ENCODE measurements at regions not wholly inside any gene's neighbourhood (a gene's known extent, or its start where the extent isn't known, plus 50 kb on each side); places are given as distances from the start of the nearest gene placed in this dataset.

- no peak for DNase-seq (ENCODE audit: low read depth, low spot score)
- H3K9me3 ChIP-seq (ENCODE audit: control insufficient read depth, insufficient read depth, low read depth, low read length), result no peaks in the 10 kb centered on the region
- H3K4me3 ChIP-seq (ENCODE audit: low read depth in 2 of 2, low read length in 2 of 2), result no peak overlapping the region
- H3K36me3 ChIP-seq (ENCODE audit: control insufficient read depth, insufficient read depth, low read length), result no peaks in the 10 kb centered on the region
- BruUV-seq (replicated peaks), result no TSS peak
- H3K4me1 ChIP-seq (ENCODE audit: control insufficient read depth, insufficient read depth, low read length), result no peaks in the 10 kb centered on the region
- no peak for ATAC-seq
- ChIA-PET POLR2A (no interaction called here), CTCF (no interaction called here)
- TF ChIP-seq POLR2AphosphoS5 (IDR thresholded peaks at IDR 0.05; ENCODE audit: low read depth, low read length) (no peak), SIN3A (IDR thresholded peaks at IDR 0.05; ENCODE audit: borderline replicate concordance, insufficient read depth, low read depth, low read length) (no peak), TCF7L2 (IDR thresholded peaks at IDR 0.05; ENCODE audit: low read depth, low read length) (no peak)
- TF ChIP-seq, protein P1, sequence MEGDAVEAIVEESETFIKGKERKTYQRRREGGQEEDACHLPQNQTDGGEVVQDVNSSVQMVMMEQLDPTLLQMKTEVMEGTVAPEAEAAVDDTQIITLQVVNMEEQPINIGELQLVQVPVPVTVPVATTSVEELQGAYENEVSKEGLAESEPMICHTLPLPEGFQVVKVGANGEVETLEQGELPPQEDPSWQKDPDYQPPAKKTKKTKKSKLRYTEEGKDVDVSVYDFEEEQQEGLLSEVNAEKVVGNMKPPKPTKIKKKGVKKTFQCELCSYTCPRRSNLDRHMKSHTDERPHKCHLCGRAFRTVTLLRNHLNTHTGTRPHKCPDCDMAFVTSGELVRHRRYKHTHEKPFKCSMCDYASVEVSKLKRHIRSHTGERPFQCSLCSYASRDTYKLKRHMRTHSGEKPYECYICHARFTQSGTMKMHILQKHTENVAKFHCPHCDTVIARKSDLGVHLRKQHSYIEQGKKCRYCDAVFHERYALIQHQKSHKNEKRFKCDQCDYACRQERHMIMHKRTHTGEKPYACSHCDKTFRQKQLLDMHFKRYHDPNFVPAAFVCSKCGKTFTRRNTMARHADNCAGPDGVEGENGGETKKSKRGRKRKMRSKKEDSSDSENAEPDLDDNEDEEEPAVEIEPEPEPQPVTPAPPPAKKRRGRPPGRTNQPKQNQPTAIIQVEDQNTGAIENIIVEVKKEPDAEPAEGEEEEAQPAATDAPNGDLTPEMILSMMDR (IDR thresholded peaks at IDR 0.05), result no peak
- TF ChIP-seq, protein P2, sequence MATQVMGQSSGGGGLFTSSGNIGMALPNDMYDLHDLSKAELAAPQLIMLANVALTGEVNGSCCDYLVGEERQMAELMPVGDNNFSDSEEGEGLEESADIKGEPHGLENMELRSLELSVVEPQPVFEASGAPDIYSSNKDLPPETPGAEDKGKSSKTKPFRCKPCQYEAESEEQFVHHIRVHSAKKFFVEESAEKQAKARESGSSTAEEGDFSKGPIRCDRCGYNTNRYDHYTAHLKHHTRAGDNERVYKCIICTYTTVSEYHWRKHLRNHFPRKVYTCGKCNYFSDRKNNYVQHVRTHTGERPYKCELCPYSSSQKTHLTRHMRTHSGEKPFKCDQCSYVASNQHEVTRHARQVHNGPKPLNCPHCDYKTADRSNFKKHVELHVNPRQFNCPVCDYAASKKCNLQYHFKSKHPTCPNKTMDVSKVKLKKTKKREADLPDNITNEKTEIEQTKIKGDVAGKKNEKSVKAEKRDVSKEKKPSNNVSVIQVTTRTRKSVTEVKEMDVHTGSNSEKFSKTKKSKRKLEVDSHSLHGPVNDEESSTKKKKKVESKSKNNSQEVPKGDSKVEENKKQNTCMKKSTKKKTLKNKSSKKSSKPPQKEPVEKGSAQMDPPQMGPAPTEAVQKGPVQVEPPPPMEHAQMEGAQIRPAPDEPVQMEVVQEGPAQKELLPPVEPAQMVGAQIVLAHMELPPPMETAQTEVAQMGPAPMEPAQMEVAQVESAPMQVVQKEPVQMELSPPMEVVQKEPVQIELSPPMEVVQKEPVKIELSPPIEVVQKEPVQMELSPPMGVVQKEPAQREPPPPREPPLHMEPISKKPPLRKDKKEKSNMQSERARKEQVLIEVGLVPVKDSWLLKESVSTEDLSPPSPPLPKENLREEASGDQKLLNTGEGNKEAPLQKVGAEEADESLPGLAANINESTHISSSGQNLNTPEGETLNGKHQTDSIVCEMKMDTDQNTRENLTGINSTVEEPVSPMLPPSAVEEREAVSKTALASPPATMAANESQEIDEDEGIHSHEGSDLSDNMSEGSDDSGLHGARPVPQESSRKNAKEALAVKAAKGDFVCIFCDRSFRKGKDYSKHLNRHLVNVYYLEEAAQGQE (IDR thresholded peaks at IDR 0.05; ENCODE audit: insufficient read depth in 1 of 2, low read depth in 2 of 2, low read length in 1 of 2), result no peak
- H3K27me3 ChIP-seq (ENCODE audit: control insufficient read depth, insufficient read depth, low read length), result no peaks in the 10 kb centered on the region
- in situ Hi-C loops (cut with HindIII; ENCODE audit: low pct_unique_long_range_greater_than_20kb, low sequenced_read_pairs), result no loop called here
- intact Hi-C loops (cut with micrococcal nuclease; ENCODE audit: unreplicated experiment), result no loop called here
- no peak overlapping the region for H3K27ac ChIP-seq (ENCODE audit: low read length)
Observed at GRCh38 chr16:80142281-80142680, 398.5 kb upstream of the DYNLRB2 start.

DNA sequence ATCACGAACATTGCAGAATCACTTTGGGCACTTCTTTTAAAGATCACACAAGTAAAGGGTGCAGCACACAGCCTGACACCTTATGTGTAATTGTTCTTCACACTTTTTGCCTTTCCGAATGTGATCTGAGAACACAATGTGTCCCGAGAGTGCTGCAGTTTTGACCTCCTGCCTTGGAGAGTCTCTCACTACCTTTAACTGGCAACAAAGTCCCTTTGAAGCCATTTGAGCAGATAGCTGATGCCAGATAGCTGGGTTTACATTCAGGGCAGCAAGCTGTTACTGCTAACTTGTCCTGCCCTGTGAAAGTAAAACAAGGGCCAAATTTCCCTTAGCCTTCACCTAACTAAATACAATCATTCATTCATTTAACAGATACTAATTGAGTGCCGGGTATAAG lies 411.0 kb upstream of the DYNLRB2 start:
- no peak for DNase-seq (ENCODE audit: low read depth, low spot score)
- ChIA-PET CTCF (no interaction called here), POLR2A (no interaction called here)
- no peaks in the 10 kb centered on the region for H3K9me3 ChIP-seq (ENCODE audit: control insufficient read depth, insufficient read depth, low read depth, low read length)
- no peak overlapping the region for H3K27ac ChIP-seq (ENCODE audit: low read length)
- H3K4me3 ChIP-seq (ENCODE audit: low read depth in 2 of 2, low read length in 2 of 2), result no peak overlapping the region
- TF ChIP-seq, protein P2 (IDR thresholded peaks at IDR 0.05; ENCODE audit: insufficient read depth in 1 of 2, low read depth in 2 of 2, low read length in 1 of 2), result no peak
- TF ChIP-seq TCF7L2 (IDR thresholded peaks at IDR 0.05; ENCODE audit: low read depth, low read length) (no peak), SIN3A (IDR thresholded peaks at IDR 0.05; ENCODE audit: borderline replicate concordance, insufficient read depth, low read depth, low read length) (no peak), POLR2AphosphoS5 (IDR thresholded peaks at IDR 0.05; ENCODE audit: low read depth, low read length) (no peak)
- TF ChIP-seq, protein P1 (IDR thresholded peaks at IDR 0.05), result no peak
- H3K27me3 ChIP-seq (ENCODE audit: control insufficient read depth, insufficient read depth, low read length), result no peaks in the 10 kb centered on the region
- ATAC-seq, result no peak
- no peaks in the 10 kb centered on the region for H3K4me1 ChIP-seq (ENCODE audit: control insufficient read depth, insufficient read depth, low read length)
- intact Hi-C loops (cut with micrococcal nuclease; ENCODE audit: unreplicated experiment) (no loop called here), in situ Hi-C loops (cut with HindIII; ENCODE audit: low pct_unique_long_range_greater_than_20kb, low sequenced_read_pairs) (no loop called here)
- no peaks in the 10 kb centered on the region for H3K36me3 ChIP-seq (ENCODE audit: control insufficient read depth, insufficient read depth, low read length)
- no TSS peak for BruUV-seq (replicated peaks)
